ENCODE measurements at regions not wholly inside any gene's neighbourhood (a gene's known extent, or its start where the extent isn't known, plus 50 kb on each side); places are given as distances from the start of the nearest gene placed in this dataset.

GRCh38 chr5:119919279-119919678, 289.9 kb downstream of the FAM170A start:
- Histone ChIP-seq H3K36me3 (ENCODE audit: control insufficient read depth in 1 of 2, insufficient read depth in 2 of 2, low read length in 2 of 2) (no peaks in the 10 kb centered on the region), H3K27ac (ENCODE audit: low read depth, low read length) (no peak overlapping the region), H3K27me3 (ENCODE audit: control insufficient read depth in 1 of 2, insufficient read depth in 2 of 2, low read length in 2 of 2) (no peaks in the 10 kb centered on the region), H3K9ac (ENCODE audit: low read depth in 1 of 2, low read length in 2 of 2) (no peak overlapping the region), H3K9me3 (ENCODE audit: control insufficient read depth in 1 of 2, low read length in 2 of 2) (no peaks in the 10 kb centered on the region), H3K4me1 (ENCODE audit: control insufficient read depth in 1 of 2, insufficient read depth in 2 of 2, low read length in 2 of 2) (no peaks in the 10 kb centered on the region), H3K4me3 (ENCODE audit: low read depth in 1 of 2, low read length in 2 of 2) (no peak overlapping the region)

GRCh38 chr5:119926301-119926700, 296.9 kb downstream of the FAM170A start:
- Histone ChIP-seq H3K9me3 (ENCODE audit: control insufficient read depth in 1 of 2, low read length in 2 of 2) (no peaks in the 10 kb centered on the region), H3K9ac (ENCODE audit: low read depth in 1 of 2, low read length in 2 of 2) (no peak overlapping the region), H3K4me3 (ENCODE audit: low read depth in 1 of 2, low read length in 2 of 2) (no peak overlapping the region), H3K4me1 (ENCODE audit: control insufficient read depth in 1 of 2, insufficient read depth in 2 of 2, low read length in 2 of 2) (no peaks in the 10 kb centered on the region), H3K27ac (ENCODE audit: low read depth, low read length) (no peak overlapping the region), H3K27me3 (ENCODE audit: control insufficient read depth in 1 of 2, insufficient read depth in 2 of 2, low read length in 2 of 2) (no peaks in the 10 kb centered on the region), H3K36me3 (ENCODE audit: control insufficient read depth in 1 of 2, insufficient read depth in 2 of 2, low read length in 2 of 2) (no peaks in the 10 kb centered on the region)

GRCh38 chr5:119928974-119929373, 299.6 kb downstream of the FAM170A start:
- H3K4me1 ChIP-seq (ENCODE audit: control insufficient read depth in 1 of 2, insufficient read depth in 2 of 2, low read length in 2 of 2) = no peaks in the 10 kb centered on the region
- no peaks in the 10 kb centered on the region for H3K36me3 ChIP-seq (ENCODE audit: control insufficient read depth in 1 of 2, insufficient read depth in 2 of 2, low read length in 2 of 2)
- no peak overlapping the region for H3K27ac ChIP-seq (ENCODE audit: low read depth, low read length)
- H3K9ac ChIP-seq (ENCODE audit: low read depth in 1 of 2, low read length in 2 of 2) = no peak overlapping the region
- H3K4me3 ChIP-seq (ENCODE audit: low read depth in 1 of 2, low read length in 2 of 2) = no peak overlapping the region
- H3K9me3 ChIP-seq (ENCODE audit: control insufficient read depth in 1 of 2, low read length in 2 of 2) = no peaks in the 10 kb centered on the region
- H3K27me3 ChIP-seq (ENCODE audit: control insufficient read depth in 1 of 2, insufficient read depth in 2 of 2, low read length in 2 of 2) = no peaks in the 10 kb centered on the region

- Histone ChIP-seq H3K9me3 (ENCODE audit: control insufficient read depth in 1 of 2, low read length in 2 of 2) (no peaks in the 10 kb centered on the region), H3K27ac (ENCODE audit: low read depth, low read length) (no peak overlapping the region), H3K9ac (ENCODE audit: low read depth in 1 of 2, low read length in 2 of 2) (no peak overlapping the region), H3K4me1 (ENCODE audit: control insufficient read depth in 1 of 2, insufficient read depth in 2 of 2, low read length in 2 of 2) (no peaks in the 10 kb centered on the region), H3K36me3 (ENCODE audit: control insufficient read depth in 1 of 2, insufficient read depth in 2 of 2, low read length in 2 of 2) (no peaks in the 10 kb centered on the region), H3K4me3 (ENCODE audit: low read depth in 1 of 2, low read length in 2 of 2) (no peak overlapping the region), H3K27me3 (ENCODE audit: control insufficient read depth in 1 of 2, insufficient read depth in 2 of 2, low read length in 2 of 2) (no peaks in the 10 kb centered on the region)
Observed at GRCh38 chr5:119930490-119930889, 301.1 kb downstream of the FAM170A start.

GRCh38 chr5:119943148-119943547, 313.8 kb downstream of the FAM170A start:
- H3K27me3 ChIP-seq (ENCODE audit: control insufficient read depth in 1 of 2, insufficient read depth in 2 of 2, low read length in 2 of 2) = no peaks in the 10 kb centered on the region
- H3K9ac ChIP-seq (ENCODE audit: low read depth in 1 of 2, low read length in 2 of 2) = no peak overlapping the region
- no peaks in the 10 kb centered on the region for H3K9me3 ChIP-seq (ENCODE audit: control insufficient read depth in 1 of 2, low read length in 2 of 2)
- H3K4me1 ChIP-seq (ENCODE audit: control insufficient read depth in 1 of 2, insufficient read depth in 2 of 2, low read length in 2 of 2) = no peaks in the 10 kb centered on the region
- H3K4me3 ChIP-seq (ENCODE audit: low read depth in 1 of 2, low read length in 2 of 2) = no peak overlapping the region
- H3K27ac ChIP-seq (ENCODE audit: low read depth, low read length) = no peak overlapping the region
- no peaks in the 10 kb centered on the region for H3K36me3 ChIP-seq (ENCODE audit: control insufficient read depth in 1 of 2, insufficient read depth in 2 of 2, low read length in 2 of 2)

- Histone ChIP-seq H3K27ac (ENCODE audit: low read depth, low read length) (no peak overlapping the region), H3K27me3 (ENCODE audit: control insufficient read depth in 1 of 2, insufficient read depth in 2 of 2, low read length in 2 of 2) (no peaks in the 10 kb centered on the region), H3K4me3 (ENCODE audit: low read depth in 1 of 2, low read length in 2 of 2) (no peak overlapping the region), H3K4me1 (ENCODE audit: control insufficient read depth in 1 of 2, insufficient read depth in 2 of 2, low read length in 2 of 2) (no peaks in the 10 kb centered on the region), H3K9me3 (ENCODE audit: control insufficient read depth in 1 of 2, low read length in 2 of 2) (no peaks in the 10 kb centered on the region), H3K36me3 (ENCODE audit: control insufficient read depth in 1 of 2, insufficient read depth in 2 of 2, low read length in 2 of 2) (no peaks in the 10 kb centered on the region), H3K9ac (ENCODE audit: low read depth in 1 of 2, low read length in 2 of 2) (no peak overlapping the region)
Observed at GRCh38 chr5:119945691-119946090, 316.3 kb downstream of the FAM170A start.

GRCh38 chr5:119948162-119948561, 318.8 kb downstream of the FAM170A start:
- H3K27ac ChIP-seq (ENCODE audit: low read depth, low read length) = no peak overlapping the region
- no peaks in the 10 kb centered on the region for H3K27me3 ChIP-seq (ENCODE audit: control insufficient read depth in 1 of 2, insufficient read depth in 2 of 2, low read length in 2 of 2)
- H3K36me3 ChIP-seq (ENCODE audit: control insufficient read depth in 1 of 2, insufficient read depth in 2 of 2, low read length in 2 of 2) = no peaks in the 10 kb centered on the region
- no peaks in the 10 kb centered on the region for H3K4me1 ChIP-seq (ENCODE audit: control insufficient read depth in 1 of 2, insufficient read depth in 2 of 2, low read length in 2 of 2)
- H3K4me3 ChIP-seq (ENCODE audit: low read depth in 1 of 2, low read length in 2 of 2) = no peak overlapping the region
- no peak overlapping the region for H3K9ac ChIP-seq (ENCODE audit: low read depth in 1 of 2, low read length in 2 of 2)
- no peaks in the 10 kb centered on the region for H3K9me3 ChIP-seq (ENCODE audit: control insufficient read depth in 1 of 2, low read length in 2 of 2)

- H3K36me3 ChIP-seq (ENCODE audit: control insufficient read depth in 1 of 2, insufficient read depth in 2 of 2, low read length in 2 of 2) = no peaks in the 10 kb centered on the region
- H3K27me3 ChIP-seq (ENCODE audit: control insufficient read depth in 1 of 2, insufficient read depth in 2 of 2, low read length in 2 of 2) = no peaks in the 10 kb centered on the region
- H3K4me3 ChIP-seq (ENCODE audit: low read depth in 1 of 2, low read length in 2 of 2) = no peak overlapping the region
- no peak overlapping the region for H3K9ac ChIP-seq (ENCODE audit: low read depth in 1 of 2, low read length in 2 of 2)
- no peak overlapping the region for H3K27ac ChIP-seq (ENCODE audit: low read depth, low read length)
- no peaks in the 10 kb centered on the region for H3K9me3 ChIP-seq (ENCODE audit: control insufficient read depth in 1 of 2, low read length in 2 of 2)
- no peaks in the 10 kb centered on the region for H3K4me1 ChIP-seq (ENCODE audit: control insufficient read depth in 1 of 2, insufficient read depth in 2 of 2, low read length in 2 of 2)
Observed at GRCh38 chr5:119949426-119949999, 320.2 kb downstream of the FAM170A start.

- Histone ChIP-seq H3K4me3 (ENCODE audit: low read depth in 1 of 2, low read length in 2 of 2) (no peak overlapping the region), H3K36me3 (ENCODE audit: control insufficient read depth in 1 of 2, insufficient read depth in 2 of 2, low read length in 2 of 2) (no peaks in the 10 kb centered on the region), H3K27ac (ENCODE audit: low read depth, low read length) (no peak overlapping the region), H3K9ac (ENCODE audit: low read depth in 1 of 2, low read length in 2 of 2) (no peak overlapping the region), H3K9me3 (ENCODE audit: control insufficient read depth in 1 of 2, low read length in 2 of 2) (no peaks in the 10 kb centered on the region), H3K27me3 (ENCODE audit: control insufficient read depth in 1 of 2, insufficient read depth in 2 of 2, low read length in 2 of 2) (no peaks in the 10 kb centered on the region), H3K4me1 (ENCODE audit: control insufficient read depth in 1 of 2, insufficient read depth in 2 of 2, low read length in 2 of 2) (no peaks in the 10 kb centered on the region)
Observed at GRCh38 chr5:119951330-119951934, 322.1 kb downstream of the FAM170A start.

- no peak overlapping the region for H3K9ac ChIP-seq (ENCODE audit: low read depth in 1 of 2, low read length in 2 of 2)
- H3K27ac ChIP-seq (ENCODE audit: low read depth, low read length) = no peak overlapping the region
- no peaks in the 10 kb centered on the region for H3K4me1 ChIP-seq (ENCODE audit: control insufficient read depth in 1 of 2, insufficient read depth in 2 of 2, low read length in 2 of 2)
- H3K36me3 ChIP-seq (ENCODE audit: control insufficient read depth in 1 of 2, insufficient read depth in 2 of 2, low read length in 2 of 2) = no peaks in the 10 kb centered on the region
- no peaks in the 10 kb centered on the region for H3K9me3 ChIP-seq (ENCODE audit: control insufficient read depth in 1 of 2, low read length in 2 of 2)
- no peaks in the 10 kb centered on the region for H3K27me3 ChIP-seq (ENCODE audit: control insufficient read depth in 1 of 2, insufficient read depth in 2 of 2, low read length in 2 of 2)
- H3K4me3 ChIP-seq (ENCODE audit: low read depth in 1 of 2, low read length in 2 of 2) = no peak overlapping the region
Observed at GRCh38 chr5:119953474-119953873, 324.1 kb downstream of the FAM170A start.
